ENCODE measurements at regions not wholly inside any gene's neighbourhood (a gene's known extent, or its start where the extent isn't known, plus 50 kb on each side); places are given as distances from the start of the nearest gene placed in this dataset.

GRCh38 chr5:133704411-133704810, 92.1 kb upstream of the FSTL4 start:
- no peak for DNase-seq

GRCh38 chr5:133703935-133704334, 91.6 kb upstream of the FSTL4 start:
- DNase-seq: no peak

DNA sequence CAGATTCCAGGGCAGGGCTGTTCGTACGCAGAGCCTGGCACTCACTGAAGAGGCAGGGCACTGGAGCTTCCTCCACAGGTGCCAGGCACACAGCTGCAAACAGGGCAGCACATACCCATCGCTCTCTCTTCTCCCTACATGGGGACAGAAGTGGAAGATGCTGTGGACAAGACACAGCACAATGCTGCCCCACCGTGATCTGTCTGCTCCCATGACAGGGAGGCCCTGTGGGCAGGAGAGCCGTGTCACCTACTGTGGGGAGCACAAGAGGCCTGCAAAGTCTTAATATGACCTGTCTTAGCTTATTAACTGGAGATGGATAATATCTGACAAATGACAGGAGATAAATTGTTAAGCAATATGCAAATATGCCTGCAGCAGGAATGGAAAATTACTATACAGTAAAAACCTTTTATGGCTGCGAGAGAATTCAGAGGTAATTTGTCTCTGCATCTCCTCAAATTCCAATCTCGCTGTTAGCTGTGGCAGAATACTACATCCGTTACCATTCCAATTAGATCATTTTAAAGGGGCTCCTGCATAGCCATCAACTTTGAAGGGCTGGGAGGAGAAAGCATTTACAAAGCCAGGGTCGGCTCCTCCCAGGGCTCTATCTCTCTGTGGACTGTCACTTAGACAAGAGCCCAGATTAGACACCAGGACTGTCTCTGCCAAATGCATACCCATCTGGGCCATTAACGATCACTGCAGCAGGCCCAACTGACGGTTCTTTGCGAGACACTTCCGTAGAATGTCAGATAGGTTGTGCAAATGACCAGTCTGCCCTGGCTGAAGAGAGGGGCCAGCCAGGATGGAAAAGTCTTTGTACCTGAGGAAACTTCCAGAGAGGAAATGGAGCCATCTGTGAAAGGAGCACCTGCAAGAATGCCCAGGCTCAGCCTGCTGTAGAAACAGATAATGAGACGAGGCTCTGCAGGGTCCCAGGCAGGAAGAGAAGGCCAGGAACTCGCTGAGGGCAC, 90.7 kb upstream of the FSTL4 start:
- DNase-seq: no peak

DNA sequence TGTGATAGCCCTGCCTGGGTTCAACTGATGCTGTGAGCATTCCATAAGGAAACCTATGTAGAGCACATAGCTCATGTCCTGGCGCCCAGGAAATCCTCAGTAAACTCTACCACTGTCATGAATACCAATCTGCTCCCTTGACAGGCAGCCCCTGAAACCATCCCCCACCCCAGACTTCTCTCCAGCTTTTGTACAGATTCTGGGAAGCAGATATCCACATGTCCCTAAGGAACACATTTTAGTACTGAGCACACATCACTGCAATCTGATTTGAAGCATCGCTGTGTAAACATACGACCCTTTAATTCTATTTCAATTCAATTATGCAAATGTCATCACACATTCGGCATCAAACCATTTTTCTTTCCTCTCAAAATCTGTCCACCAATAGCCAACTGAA, 89.5 kb upstream of the FSTL4 start:
- no peak for DNase-seq

- DNase-seq: no peak
These were observed 87.9 kb upstream of the FSTL4 start for GRCh38 chr5:133700251-133700650.

DNA sequence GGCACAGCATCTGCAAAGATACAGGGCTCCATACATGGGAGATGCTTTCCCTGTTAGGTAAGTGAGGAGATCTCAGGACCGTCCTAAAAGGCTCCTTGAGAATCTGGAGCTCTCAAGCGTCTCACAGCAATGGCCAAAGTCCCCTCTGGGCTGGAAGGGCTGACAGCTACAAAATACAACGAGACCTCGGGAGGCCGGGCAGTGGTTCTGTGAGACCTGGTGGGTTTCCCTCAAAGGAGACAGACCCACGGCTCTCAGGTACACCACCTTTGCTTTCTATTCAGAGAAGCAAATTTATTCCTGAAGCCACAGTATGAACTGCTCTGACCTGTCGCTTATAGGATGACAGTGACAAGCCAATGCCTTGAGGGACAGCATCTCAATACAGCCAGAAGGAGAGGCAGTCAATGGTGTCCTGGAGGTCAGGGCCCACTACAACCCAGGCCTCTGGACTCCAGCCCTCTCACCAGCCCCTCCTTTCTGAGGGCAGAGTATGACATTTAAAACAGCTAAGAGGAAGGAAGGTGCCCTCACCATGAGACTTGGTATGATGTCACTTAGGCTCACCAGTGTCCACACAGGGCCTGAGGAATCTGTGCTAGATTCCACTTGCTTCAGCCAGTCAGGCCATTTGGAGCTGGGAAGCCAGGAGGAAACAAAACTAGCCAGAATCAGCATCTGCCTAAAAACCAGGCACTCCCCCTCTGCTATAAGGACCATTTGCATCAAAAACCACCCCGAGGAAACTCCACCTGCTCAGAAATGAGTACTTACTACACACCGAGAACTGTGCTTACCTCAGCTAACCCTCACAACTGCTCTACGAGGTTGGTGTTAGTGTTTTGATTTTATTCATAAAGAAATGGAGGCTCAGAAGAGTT, 86.5 kb upstream of the FSTL4 start:
- no peak for DNase-seq

DNA sequence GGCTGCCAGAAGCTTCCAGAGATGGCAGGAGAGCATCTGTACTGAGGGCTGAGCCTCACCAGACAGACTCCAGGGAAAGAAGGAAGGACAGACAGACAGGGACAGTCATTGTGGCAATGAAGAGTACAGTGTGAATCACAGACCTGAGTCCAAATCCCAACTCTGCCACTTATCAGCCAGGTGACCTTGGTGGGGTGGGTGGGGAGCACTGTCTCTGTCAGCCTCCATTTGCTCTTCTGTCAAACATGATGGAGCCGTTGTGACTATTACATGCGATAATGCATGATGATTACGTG, 85.9 kb upstream of the FSTL4 start:
- no peak for DNase-seq

GRCh38 chr5:133697536-133698258, 85.4 kb upstream of the FSTL4 start:
- no peak for DNase-seq

DNA sequence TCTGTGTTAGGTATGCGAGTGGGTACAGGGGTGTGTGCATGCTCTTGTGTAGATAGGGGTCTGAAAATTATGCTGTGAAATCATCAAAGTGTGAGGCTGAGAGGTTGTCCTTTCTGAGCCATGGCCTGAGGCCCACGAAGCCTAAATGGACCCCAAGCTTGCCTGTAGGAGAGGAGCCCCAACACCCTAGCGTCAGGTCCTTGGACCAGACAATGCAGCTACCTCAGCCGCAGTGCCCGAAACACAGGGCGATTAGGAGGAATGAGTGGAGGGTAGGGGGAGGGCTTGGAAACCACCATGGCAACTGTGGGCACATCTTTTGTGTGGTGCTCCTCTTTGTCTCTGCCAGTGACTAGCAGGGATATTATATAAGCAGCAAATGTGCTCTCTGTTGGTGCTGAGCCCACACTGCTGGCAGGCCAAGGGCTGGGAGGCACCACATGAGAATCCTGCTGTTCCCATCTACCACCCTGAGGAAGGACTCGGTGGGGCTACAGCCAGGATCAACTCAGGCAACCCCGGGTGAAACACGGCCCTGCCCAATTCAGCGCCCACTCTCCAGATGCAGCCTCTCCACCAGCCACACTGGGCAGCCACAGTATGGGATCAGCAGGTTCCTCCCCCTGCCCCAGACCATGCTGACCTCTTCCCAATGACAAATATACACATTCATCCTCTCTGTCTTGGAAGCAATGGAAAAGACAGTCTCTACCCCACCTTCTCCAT, 84.6 kb upstream of the FSTL4 start:
- no peak for DNase-seq

GRCh38 chr5:133696006-133696584, 83.8 kb upstream of the FSTL4 start:
- no peak for DNase-seq

DNA sequence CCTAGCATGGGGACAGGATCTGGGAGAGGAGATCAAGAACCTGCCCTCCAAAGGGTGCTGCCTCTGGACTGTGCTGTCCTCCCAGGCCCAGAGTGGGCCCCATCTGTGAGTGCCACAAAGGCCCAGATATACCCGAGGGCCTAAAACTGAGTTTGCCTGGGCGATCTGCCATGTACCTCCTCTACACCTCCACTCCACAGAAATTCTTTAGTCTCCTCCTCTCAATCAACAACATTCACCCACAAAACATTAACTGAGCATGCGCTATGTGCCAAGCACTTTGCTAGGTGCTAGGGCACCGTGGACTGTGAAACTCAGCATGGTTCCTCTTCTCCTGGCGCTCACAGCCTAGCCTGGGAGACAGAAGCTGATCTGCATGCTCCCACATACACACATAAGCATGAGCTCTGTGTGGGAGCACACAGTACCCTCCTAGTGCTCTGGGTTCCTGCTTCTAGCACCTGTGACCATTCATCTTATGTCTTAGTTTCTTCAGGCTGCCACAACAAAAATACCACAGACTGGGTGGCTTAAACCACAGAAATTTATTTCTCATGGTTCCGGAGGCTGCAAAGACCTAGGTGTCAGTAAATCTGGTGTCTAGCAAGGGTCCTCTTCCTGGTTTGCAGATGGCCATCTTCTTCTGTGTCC, 82.0 kb upstream of the FSTL4 start:
- DNase-seq: no peak

DNA sequence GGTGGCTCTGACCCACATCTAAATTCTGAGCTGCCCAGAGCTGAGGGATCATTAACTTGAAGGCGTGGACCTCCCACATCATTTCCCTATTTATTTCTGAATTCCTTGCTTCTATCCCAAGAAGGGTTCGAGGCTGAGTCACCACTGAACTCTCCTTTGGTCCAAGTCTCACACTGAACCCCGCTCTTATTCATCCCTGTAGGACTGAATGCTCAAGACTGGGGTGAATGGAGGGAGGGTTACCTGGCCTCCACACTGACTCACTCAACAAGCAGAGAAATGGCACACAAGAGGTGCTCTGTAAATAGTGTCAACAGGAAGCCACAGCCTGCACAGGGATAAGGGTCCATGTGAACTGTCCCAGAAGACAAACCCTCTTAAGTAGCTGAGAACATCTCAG, 79.1 kb upstream of the FSTL4 start:
- DNase-seq: no peak

DNA sequence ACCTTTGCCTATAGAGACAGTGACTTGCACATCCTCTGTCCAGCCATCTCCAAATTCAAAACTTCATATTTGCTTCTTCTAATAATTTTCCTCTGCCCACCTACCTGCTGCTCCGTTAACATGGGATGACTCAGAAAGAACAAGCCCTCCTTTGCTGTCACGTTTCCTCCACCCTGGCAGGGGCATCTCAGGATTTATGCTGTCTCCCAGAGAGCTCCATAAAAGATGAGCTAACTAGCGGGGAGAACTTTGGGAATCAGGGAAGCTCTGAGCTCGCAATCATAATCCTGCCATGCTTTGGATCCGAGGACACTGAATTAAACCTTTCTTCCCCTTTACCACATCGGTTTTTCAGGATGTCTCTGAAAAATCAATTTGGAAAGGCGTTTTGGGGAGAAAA, 78.4 kb upstream of the FSTL4 start:
- no peak for DNase-seq

DNA sequence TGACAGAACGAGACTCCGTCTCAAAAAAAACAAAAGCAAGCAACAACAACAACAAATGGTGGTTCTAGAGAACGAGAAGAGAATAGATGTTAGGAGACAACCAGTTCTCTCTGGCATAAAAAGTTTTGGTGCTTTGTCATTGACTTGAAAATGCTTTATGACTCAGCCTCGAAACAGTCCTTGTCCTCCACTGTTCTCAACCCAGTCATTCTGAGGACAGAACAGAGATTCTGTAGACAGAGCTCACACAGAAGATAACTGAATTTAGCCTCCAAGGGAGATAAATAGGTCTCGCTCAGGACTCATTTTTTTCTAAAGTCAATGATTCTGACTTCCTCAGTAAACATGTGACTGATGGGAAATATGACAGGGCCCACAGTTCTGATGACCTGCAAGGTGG, 76.0 kb upstream of the FSTL4 start:
- DNase-seq: no peak

DNA sequence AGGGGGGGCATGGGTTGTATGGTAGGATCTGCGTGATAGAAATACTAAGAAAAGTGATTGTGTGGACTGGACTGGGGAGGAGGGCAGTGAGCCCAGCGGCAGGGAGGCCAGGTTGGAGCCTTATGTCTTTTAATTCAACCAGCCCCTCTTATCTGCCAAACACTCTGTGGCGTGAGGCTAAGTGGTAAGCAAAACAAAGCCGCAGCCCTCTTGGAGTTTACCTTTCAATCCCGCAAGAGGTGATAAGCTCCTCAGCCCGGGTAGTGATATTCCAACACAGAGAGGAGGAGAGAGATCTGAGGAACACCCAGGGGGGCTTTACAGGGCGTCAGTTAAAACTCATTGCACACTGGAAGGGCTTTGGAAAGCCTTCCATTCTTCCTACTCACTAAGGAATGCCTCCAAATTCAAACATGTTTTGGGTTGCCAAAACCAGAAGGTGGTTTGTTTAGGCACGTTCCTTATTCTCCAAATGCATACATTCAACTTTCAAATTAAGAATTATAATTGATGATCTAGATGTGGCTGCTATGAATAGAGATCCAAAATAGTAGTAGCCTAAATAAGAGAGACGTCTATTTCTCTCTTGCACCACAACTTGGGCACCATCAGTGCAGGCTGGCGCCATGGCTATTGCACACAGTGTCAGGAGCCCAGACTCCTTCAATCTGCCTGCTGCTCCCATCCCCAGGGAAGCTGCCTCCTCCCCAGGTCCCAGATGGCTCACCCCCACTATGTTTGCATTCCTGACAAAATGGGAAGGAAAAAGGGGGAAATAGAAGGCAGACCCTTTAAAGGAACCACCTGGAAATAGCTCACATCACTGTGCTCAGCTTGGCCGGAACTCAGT, 75.1 kb upstream of the FSTL4 start:
- no peak for DNase-seq

GRCh38 chr5:133686566-133686965, 74.2 kb upstream of the FSTL4 start:
- DNase-seq: no peak

GRCh38 chr5:133685402-133686018, 73.2 kb upstream of the FSTL4 start:
- peak; percentile 26 for DNase-seq

DNA sequence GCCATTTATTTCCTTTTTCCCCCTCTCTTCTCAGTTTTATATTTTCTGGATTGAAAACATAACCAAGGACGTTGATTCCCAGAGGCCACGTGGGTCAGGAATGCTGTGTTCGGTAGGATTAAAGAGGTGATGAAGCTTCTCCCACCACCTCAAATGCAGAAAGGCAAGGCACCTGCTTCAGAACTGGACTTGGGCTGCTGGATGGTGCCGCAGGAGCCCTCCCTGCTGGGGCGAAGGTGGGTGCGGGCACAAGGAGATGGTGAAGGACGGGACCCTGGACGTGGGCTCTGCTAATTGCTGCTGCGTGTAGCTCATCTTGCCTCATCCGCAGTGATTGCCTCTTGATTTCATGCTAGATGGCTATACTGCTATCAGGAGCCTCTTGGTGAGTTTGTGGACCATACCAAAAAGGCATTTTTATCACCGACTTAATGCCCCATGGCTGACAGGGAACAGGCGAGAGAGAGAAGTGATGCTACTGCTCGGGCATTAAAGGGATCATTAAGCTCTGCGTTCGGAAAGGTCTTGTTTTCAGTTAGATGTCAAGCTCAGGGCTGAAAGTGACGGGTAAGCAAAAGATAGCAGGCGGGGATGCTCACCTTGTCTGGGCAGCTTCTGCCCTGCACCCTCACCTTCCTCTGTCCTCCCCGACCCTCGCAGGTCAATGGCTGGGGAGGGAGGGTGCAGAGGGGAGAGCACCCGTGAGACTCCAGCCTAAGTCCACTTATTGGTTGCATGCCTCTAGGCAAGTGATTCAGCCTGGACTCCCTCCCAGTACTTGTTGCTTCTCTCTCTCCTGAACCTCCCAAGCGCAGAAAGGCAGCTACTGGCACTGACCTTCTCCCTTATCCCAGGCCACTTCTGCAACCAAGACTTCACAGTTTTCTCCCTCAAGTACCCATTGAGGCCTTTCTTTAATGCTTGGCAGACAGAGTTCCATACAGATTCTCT, 71.6 kb upstream of the FSTL4 start:
- no peak for DNase-seq

GRCh38 chr5:133682451-133682850, 70.1 kb upstream of the FSTL4 start:
- no peak for DNase-seq
